ENCODE measurements at regions not wholly inside any gene's neighbourhood (a gene's known extent, or its start where the extent isn't known, plus 50 kb on each side); places are given as distances from the start of the nearest gene placed in this dataset.

GRCh38 chr5:143525176-143525575 lies 121.7 kb upstream of the NR3C1 start:
- no peak overlapping the region for H2BK120ac ChIP-seq (ENCODE audit: low read depth, low read length, poor library complexity, severe bottlenecking)
- H3K79me1 ChIP-seq (ENCODE audit: insufficient read depth, low read depth, low read length, poor library complexity, severe bottlenecking) = no peaks in the 10 kb centered on the region
- no peak for TF ChIP-seq CTCF (conservative IDR thresholded peaks at IDR 0.05)
- H4K8ac ChIP-seq (replicated peaks; ENCODE audit: insufficient read length, low read depth, low read length) = no peak overlapping the region
- no peak overlapping the region for H3K4me2 ChIP-seq (ENCODE audit: insufficient read depth, insufficient read length, low read length)
- H3K18ac ChIP-seq (ENCODE audit: insufficient read length, low read depth, low read length) = no peak overlapping the region
- no peak overlapping the region for H4K5ac ChIP-seq (ENCODE audit: insufficient read length, low read depth, low read length)
- no peak overlapping the region for H3K9ac ChIP-seq (ENCODE audit: extremely low read depth, insufficient read length, low read length)
- Mint-ChIP-seq H3K27me3 (ENCODE audit: low read depth) (no peaks in the 10 kb centered on the region), H3K4me3 (no peak overlapping the region), H3K27ac (no peak overlapping the region), H3K36me3 (ENCODE audit: insufficient read depth in 1 of 3, low read depth in 3 of 3) (no peaks in the 10 kb centered on the region), H3K4me1 (no peaks in the 10 kb centered on the region), H3K9me3 (no peaks in the 10 kb centered on the region)
- WGBS (ENCODE audit: extremely low coverage, insufficient read length, low lambda C conversion rate) = no CpG with 5 or more reads among the region's 1 CpG
- H2BK20ac ChIP-seq (ENCODE audit: low read depth, low read length, poor library complexity, severe bottlenecking) = no peak overlapping the region
- no peak overlapping the region for H3K27ac ChIP-seq (ENCODE audit: insufficient read length, low read depth, low read length)
- H3K23ac ChIP-seq (ENCODE audit: insufficient read length, low read depth, low read length) = no peak overlapping the region
- no peak overlapping the region for H2BK15ac ChIP-seq (ENCODE audit: low read depth, low read length)
- H3K4ac ChIP-seq (ENCODE audit: low read depth, low read length) = no peak overlapping the region
- H3T11ph ChIP-seq (ENCODE audit: low read length) = no peak overlapping the region
- no peaks in the 10 kb centered on the region for H3K79me2 ChIP-seq (ENCODE audit: insufficient read depth, low read length)
- no peaks in the 10 kb centered on the region for H3K4me1 ChIP-seq (ENCODE audit: insufficient read depth, low read length)
- no peak overlapping the region for H2BK12ac ChIP-seq (ENCODE audit: insufficient read length, low read depth, low read length)
- no peaks in the 10 kb centered on the region for H3K27me3 ChIP-seq (ENCODE audit: insufficient read depth, low read length)
- DNase-seq = no peak
- no peaks in the 10 kb centered on the region for H3K9me3 ChIP-seq (ENCODE audit: control insufficient read depth, low read depth, low read length)
- no peaks in the 10 kb centered on the region for H4K20me1 ChIP-seq (ENCODE audit: control insufficient read depth, insufficient read depth, insufficient read length)
- no peak overlapping the region for H2AFZ ChIP-seq (ENCODE audit: low read length)
- H3K56ac ChIP-seq (ENCODE audit: insufficient read length, low read depth, low read length) = no peak overlapping the region
- no peak overlapping the region for H4K91ac ChIP-seq (ENCODE audit: insufficient read length, low read depth, low read length)
- H3K14ac ChIP-seq (ENCODE audit: insufficient read depth, low read length) = no peak overlapping the region
- H3K23me2 ChIP-seq (ENCODE audit: insufficient read length, low read depth, low read length, poor library complexity, severe bottlenecking) = no peaks in the 10 kb centered on the region
- no peak overlapping the region for H2BK5ac ChIP-seq (ENCODE audit: insufficient read length, low read length)
- H2AK5ac ChIP-seq (ENCODE audit: insufficient read length, low read length) = no peak overlapping the region

All from H9 (cell line).